22Rv1 (cell line): ENCODE measurements at regions not wholly inside any gene's neighbourhood (a gene's known extent, or its start where the extent isn't known, plus 50 kb on each side); places are given as distances from the start of the nearest gene placed in this dataset.

Experiments used
- H3K27ac ChIP-seq: fragments of 450-650 bp; 2 replicates; pipeline ENCODE4 v1.5.1; 2017
- ZFX ChIP-seq: fragments of 450-650 bp; IDR thresholded peaks from 2 replicates; pipeline ENCODE4 v1.6.1; 2017; ENCODE audit warnings: antibody characterized with exemption, borderline replicate concordance
- TF ChIP-seq, protein P1 (sequence below): fragments of 450-650 bp; IDR thresholded peaks from 2 replicates; pipeline ENCODE4 v1.5.1; 2017; ENCODE audit warnings: mild to moderate bottlenecking

- no peak overlapping the region for H3K27ac ChIP-seq
- TF ChIP-seq ZFX, result no peak
- TF ChIP-seq, protein P1, sequence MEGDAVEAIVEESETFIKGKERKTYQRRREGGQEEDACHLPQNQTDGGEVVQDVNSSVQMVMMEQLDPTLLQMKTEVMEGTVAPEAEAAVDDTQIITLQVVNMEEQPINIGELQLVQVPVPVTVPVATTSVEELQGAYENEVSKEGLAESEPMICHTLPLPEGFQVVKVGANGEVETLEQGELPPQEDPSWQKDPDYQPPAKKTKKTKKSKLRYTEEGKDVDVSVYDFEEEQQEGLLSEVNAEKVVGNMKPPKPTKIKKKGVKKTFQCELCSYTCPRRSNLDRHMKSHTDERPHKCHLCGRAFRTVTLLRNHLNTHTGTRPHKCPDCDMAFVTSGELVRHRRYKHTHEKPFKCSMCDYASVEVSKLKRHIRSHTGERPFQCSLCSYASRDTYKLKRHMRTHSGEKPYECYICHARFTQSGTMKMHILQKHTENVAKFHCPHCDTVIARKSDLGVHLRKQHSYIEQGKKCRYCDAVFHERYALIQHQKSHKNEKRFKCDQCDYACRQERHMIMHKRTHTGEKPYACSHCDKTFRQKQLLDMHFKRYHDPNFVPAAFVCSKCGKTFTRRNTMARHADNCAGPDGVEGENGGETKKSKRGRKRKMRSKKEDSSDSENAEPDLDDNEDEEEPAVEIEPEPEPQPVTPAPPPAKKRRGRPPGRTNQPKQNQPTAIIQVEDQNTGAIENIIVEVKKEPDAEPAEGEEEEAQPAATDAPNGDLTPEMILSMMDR, result no peak
These were observed 132.3 kb downstream of the CSNK2A3 start for GRCh38 chr11:11220786-11221185.

DNA sequence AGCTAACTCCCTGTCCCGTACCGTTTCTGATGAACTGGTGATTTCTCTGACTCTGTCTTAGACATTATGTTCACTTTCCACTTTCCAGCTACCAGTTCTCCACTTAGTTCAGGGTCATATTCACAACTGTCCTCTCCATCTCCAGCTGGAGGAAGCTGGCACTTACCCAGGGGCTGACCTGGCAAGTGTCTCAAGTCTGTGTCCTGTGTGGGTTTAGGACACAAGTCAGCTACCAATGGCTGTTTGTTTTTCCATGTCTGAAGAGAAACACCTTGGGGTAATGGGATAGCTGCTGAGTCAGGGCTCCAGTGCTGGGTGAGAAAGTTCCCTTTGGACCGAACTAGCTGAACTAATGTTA, 134.4 kb downstream of the CSNK2A3 start:
- TF ChIP-seq, protein P1, result no peak
- TF ChIP-seq ZFX, result no peak
- H3K27ac ChIP-seq, result no peak overlapping the region

- no peak overlapping the region for H3K27ac ChIP-seq
These were observed 135.0 kb downstream of the CSNK2A3 start for GRCh38 chr11:11217929-11218628.

DNA sequence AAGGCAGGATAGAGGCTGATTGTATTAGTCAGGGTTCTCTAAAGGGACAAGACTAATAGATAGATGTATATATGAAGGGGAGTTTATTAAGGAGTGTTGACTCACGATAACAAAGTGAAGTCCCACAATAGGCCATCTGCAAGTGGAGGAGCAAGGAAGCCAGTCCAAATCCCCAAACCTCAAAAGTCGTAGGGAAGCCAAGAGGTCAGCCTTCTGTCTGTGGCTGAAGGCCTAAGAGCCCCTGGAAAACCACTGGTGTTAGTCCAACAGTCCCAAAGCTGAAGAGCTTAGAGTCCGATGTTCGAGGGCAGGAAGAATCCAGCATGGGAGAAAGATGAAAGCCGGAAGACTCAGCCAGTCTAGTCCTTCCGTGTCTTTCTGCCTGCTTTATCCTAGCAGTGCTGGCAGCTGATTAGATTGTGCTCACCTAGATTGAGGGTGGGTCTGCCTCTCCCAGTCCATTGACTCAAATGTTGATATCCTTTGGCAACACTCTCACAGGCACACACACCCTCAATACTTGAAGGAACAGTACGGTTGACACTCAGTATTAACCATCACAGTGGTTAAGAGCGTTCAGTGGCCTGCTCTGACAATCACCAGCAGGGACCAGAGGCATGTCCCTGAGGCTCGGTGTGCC, 135.6 kb downstream of the CSNK2A3 start:
- TF ChIP-seq, protein P1, result no peak
- TF ChIP-seq ZFX, result no peak
- no peak overlapping the region for H3K27ac ChIP-seq

More at GRCh38 chr11:11217929-11218628, 135.0 kb downstream of the CSNK2A3 start:
- TF ChIP-seq, protein P1, result no peak
- no peak for TF ChIP-seq ZFX

GRCh38 chr11:11215944-11216343, 137.1 kb downstream of the CSNK2A3 start:
- no peak overlapping the region for H3K27ac ChIP-seq
- TF ChIP-seq, protein P1, result no peak

DNA sequence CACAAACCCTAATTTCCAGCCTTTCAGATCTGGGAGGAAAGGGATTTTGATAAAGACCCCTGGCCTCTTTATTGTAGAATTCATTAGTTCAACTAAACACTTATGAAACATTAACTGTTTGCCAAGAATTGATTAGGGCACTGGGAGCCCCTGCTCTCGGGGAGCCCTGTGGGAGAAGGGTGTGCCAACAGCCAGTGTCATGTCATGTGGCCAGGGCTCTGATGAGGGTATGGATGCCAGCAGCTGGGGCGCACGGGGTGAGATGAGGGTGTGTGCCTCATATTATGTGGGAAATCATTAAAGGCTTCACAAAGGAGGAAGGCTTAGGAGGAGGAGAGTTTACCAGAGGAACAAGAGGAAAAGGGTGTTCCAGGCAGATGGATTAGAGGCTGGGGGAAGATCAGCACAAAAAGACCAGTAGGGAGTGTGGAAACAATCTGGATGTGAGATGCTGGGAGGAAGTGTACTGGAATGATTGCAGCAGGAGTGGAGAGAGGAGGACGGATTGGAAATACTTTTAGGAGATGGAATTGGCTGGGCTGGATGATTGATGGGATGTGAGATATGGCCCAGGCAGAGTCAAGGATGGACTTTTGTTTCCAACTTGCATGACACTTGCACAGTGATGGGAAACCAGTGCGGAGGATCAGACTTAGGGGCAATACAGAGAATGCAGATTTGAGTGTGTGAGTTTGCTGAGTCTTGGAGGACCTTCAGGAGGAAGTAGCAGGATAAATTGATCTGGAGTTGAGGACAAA, 137.8 kb downstream of the CSNK2A3 start:
- H3K27ac ChIP-seq, result no peak overlapping the region
- TF ChIP-seq, protein P1, result no peak
- TF ChIP-seq ZFX, result no peak

DNA sequence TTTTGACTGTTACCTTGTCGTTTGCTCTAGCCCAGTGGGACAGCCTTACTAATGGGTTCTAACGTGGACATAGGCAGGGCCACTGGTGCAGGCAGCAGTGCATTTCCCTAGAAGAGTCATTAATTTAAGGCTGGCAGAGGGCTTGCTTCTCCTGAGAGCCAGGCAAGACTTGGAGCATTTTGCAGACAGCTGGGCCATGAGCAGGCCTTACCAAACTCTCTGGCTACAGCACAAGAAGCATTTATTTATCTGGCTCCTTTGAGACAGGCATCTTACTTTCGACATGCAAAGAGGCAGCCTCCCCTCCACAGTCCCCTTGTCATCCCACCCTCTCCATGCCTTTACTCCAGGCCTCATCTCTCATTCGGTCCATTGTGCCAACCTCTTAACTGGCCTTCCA, 139.9 kb downstream of the CSNK2A3 start:
- no peak for TF ChIP-seq ZFX
- TF ChIP-seq, protein P1, result no peak
- H3K27ac ChIP-seq, result no peak overlapping the region
